Thoracic aorta (tissue), 2 donors: ENCODE measurements at regions not wholly inside any gene's neighbourhood (a gene's known extent, or its start where the extent isn't known, plus 50 kb on each side); places are given as distances from the start of the nearest gene placed in this dataset.

Source experiments
- ATAC-seq: fragments of 150-250 bp; one replicate; pipeline ENCODE4 v1.8.0; 2017; ENCODE audit warnings: low read depth; ENCODE audit not compliant: insufficient number of reproducible peaks, low FRiP score
- DNase-seq: peaks from one replicate; pipeline ENCODE4 v3.0.0-alpha.2; 2020; ENCODE audit warnings: low spot score
- H3K27ac ChIP-seq, 2 donors: fragments of 200-600 bp; sonication (generic); 1 replicate in 1 of 2; 2 replicates in 1 of 2; pipeline ENCODE4 v1.5.1; 2016; ENCODE audit warnings: mild to moderate bottlenecking in 2 of 2, moderate library complexity in 2 of 2
- H3K27me3 ChIP-seq: fragments of 200-600 bp; sonication (generic); replicated peaks from 2 replicates; pipeline ENCODE4 v1.6.0; 2016; ENCODE audit warnings: mild to moderate bottlenecking; ENCODE audit not compliant: insufficient read depth
- H3K36me3 ChIP-seq: fragments of 200-600 bp; sonication (generic); one replicate; pipeline ENCODE4 v1.5.1; 2016
- H3K4me1 ChIP-seq, 2 donors: fragments of 200-600 bp; sonication (generic); 1 replicate in 1 of 2; 2 replicates in 1 of 2; pipeline versions ENCODE4 v1.5.1 to v1.6.0; 2016; ENCODE audit warnings: low read depth in 2 of 2, mild to moderate bottlenecking in 1 of 2; ENCODE audit not compliant: control insufficient read depth in 1 of 2
- H3K4me3 ChIP-seq: fragments of 200-600 bp; sonication (generic); 2 replicates; pipeline ENCODE4 v1.5.1; 2016; ENCODE audit warnings: mild to moderate bottlenecking
- H3K9me3 ChIP-seq: fragments of 200-600 bp; sonication (generic); 2 replicates; pipeline ENCODE4 v1.5.1; 2016
- CTCF ChIP-seq: fragments of 200-600 bp; sonication (generic); IDR thresholded peaks from one replicate; pipeline ENCODE4 v1.5.1; 2019; ENCODE audit warnings: antibody characterized with exemption

GRCh38 chr18:28669165-28669564, 492.2 kb upstream of the CDH2 start:
- no peaks in the 10 kb centered on the region for H3K27me3 ChIP-seq
- no peak for ATAC-seq

GRCh38 chr18:28666216-28666615, 489.3 kb upstream of the CDH2 start:
- H3K36me3 ChIP-seq = no peaks in the 10 kb centered on the region
- H3K9me3 ChIP-seq = no peaks in the 10 kb centered on the region
- no peak overlapping the region for H3K27ac ChIP-seq
- TF ChIP-seq CTCF = no peak
- DNase-seq (no peak), ATAC-seq (no peak)
- H3K4me1 ChIP-seq = no peaks in the 10 kb centered on the region
- no peaks in the 10 kb centered on the region for H3K27me3 ChIP-seq
- H3K4me3 ChIP-seq = no peak overlapping the region

More at GRCh38 chr18:28669165-28669564, 492.2 kb upstream of the CDH2 start:
- H3K9me3 ChIP-seq = no peaks in the 10 kb centered on the region
- TF ChIP-seq CTCF = no peak
- H3K4me3 ChIP-seq = no peak overlapping the region
- H3K4me1 ChIP-seq = no peaks in the 10 kb centered on the region
- no peak for DNase-seq
- no peaks in the 10 kb centered on the region for H3K36me3 ChIP-seq
- no peak overlapping the region for H3K27ac ChIP-seq

GRCh38 chr18:28657961-28658360, 481.0 kb upstream of the CDH2 start:
- no peaks in the 10 kb centered on the region for H3K9me3 ChIP-seq
- ATAC-seq = no peak
- TF ChIP-seq CTCF = no peak
- no peaks in the 10 kb centered on the region for H3K36me3 ChIP-seq
- DNase-seq = no peak
- no peaks in the 10 kb centered on the region for H3K4me1 ChIP-seq
- H3K27me3 ChIP-seq = no peaks in the 10 kb centered on the region
- H3K4me3 ChIP-seq = no peak overlapping the region
- no peak overlapping the region for H3K27ac ChIP-seq

DNA sequence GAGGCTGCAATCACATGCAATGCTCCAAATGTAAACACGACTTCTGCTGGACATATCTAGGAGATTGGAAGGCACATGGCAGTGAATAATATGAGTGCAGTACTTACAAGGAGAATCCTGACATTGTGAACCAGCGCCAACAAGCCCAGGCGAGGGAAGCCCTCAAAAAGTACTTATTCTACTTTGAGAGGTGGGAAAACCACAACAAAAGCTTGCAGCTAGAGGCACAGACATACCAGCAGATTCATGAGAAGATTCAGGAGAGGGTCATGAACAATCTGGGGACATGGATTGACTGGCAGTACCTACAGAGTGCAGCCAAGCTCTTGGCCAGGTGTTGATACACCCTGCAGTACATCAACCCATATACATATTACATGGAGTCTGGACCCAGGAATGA, 475.7 kb upstream of the CDH2 start:
- no peaks in the 10 kb centered on the region for H3K27me3 ChIP-seq
- H3K4me1 ChIP-seq = no peaks in the 10 kb centered on the region
- no peaks in the 10 kb centered on the region for H3K36me3 ChIP-seq
- ATAC-seq (no peak), DNase-seq (no peak)
- no peak overlapping the region for H3K27ac ChIP-seq
- no peaks in the 10 kb centered on the region for H3K9me3 ChIP-seq
- no peak for TF ChIP-seq CTCF
- H3K4me3 ChIP-seq = no peak overlapping the region

GRCh38 chr18:28651298-28651697, 474.4 kb upstream of the CDH2 start:
- DNase-seq (no peak), ATAC-seq (no peak)
- Histone ChIP-seq H3K27ac (no peak overlapping the region), H3K27me3 (no peaks in the 10 kb centered on the region), H3K4me1 (no peaks in the 10 kb centered on the region), H3K36me3 (no peaks in the 10 kb centered on the region), H3K9me3 (no peaks in the 10 kb centered on the region), H3K4me3 (no peak overlapping the region)
- TF ChIP-seq CTCF = no peak
